Right lobe of liver (tissue), 4 donors: ENCODE measurements at regions not wholly inside any gene's neighbourhood (a gene's known extent, or its start where the extent isn't known, plus 50 kb on each side); places are given as distances from the start of the nearest gene placed in this dataset.

ENCODE experiments used
- POLR2A ChIP-seq: fragments of 450-650 bp; IDR thresholded peaks from one replicate; pipeline ENCODE4 v1.6.1; 2017; ENCODE audit warnings: antibody characterized with exemption, mild to moderate bottlenecking
- TF ChIP-seq, protein P1 (sequence below), 4 donors: fragments of 200-600 bp in 3 of 4; fragments of 450-650 bp in 1 of 4; IDR thresholded peaks; one replicate each; pipeline versions ENCODE4 v1.5.1 to v1.8.0; 2016 to 2022; ENCODE audit warnings: antibody characterized with exemption in 4 of 4, mild to moderate bottlenecking in 2 of 4
- donor health status: DM: no; HTN: no; CAD: no.
- donor health status: DM: no; HTN: no; CAD: no.
- donor health status: DM: no; HTN: yes; CAD: no.

DNA sequence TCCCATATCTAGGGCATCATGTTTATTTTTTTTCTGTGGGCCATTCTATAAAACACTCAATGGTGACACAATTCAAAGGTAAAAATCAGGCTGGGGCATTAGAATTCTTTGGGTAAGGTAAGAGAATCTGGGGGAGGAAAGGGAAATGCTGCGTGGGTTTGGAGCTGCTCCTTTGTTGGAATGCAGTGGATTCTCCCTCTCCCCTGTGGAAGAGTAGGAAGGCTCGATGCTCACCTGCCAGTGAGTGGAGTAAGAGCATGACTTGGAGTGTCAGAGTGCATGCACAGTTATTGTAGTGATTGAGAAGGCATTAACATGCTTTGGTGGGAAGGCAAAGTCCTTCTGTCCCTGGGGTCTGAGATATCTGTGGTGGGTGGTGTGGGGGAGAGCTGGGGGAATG lies 280.0 kb downstream of the PDCD6IP start:
- TF ChIP-seq, protein P1, sequence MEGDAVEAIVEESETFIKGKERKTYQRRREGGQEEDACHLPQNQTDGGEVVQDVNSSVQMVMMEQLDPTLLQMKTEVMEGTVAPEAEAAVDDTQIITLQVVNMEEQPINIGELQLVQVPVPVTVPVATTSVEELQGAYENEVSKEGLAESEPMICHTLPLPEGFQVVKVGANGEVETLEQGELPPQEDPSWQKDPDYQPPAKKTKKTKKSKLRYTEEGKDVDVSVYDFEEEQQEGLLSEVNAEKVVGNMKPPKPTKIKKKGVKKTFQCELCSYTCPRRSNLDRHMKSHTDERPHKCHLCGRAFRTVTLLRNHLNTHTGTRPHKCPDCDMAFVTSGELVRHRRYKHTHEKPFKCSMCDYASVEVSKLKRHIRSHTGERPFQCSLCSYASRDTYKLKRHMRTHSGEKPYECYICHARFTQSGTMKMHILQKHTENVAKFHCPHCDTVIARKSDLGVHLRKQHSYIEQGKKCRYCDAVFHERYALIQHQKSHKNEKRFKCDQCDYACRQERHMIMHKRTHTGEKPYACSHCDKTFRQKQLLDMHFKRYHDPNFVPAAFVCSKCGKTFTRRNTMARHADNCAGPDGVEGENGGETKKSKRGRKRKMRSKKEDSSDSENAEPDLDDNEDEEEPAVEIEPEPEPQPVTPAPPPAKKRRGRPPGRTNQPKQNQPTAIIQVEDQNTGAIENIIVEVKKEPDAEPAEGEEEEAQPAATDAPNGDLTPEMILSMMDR (IDR thresholded peaks at IDR 0.05) = no peak
- TF ChIP-seq POLR2A = no peak
